ENCODE measurements at regions not wholly inside any gene's neighbourhood (a gene's known extent, or its start where the extent isn't known, plus 50 kb on each side); places are given as distances from the start of the nearest gene placed in this dataset.
A peak's percentile ranks its signal among the peaks of the same experiment; 100 is the strongest.
"Not testable (repeated sequence)": the region's sequence is repeated elsewhere in the genome, so short reads cannot be mapped to it uniquely, and the experiment has no call there.

DNA sequence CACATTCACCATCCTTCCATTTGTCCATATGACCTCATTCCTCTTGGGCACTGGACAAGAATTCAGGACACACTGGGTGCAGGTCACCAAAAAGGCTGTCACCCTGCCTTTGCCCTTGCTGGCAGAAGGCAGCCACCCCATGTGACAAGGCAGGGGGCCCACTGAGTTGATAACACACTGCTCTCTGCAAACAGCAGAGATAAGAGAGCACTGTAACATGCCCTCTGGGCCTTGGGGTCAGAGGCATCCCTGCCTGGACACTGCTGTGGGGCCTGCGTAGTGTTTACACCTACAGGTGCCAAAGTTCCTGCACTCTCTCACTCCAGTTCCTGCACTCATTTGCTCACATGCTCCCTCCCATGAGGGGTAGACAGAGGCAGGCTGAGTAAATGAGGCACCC, 344.7 kb upstream of the TCF4 start:
- no peak for DNase-seq

GRCh38 chr18:55927831-55928230, 339.8 kb upstream of the TCF4 start:
- peak; percentile 31 for DNase-seq

DNA sequence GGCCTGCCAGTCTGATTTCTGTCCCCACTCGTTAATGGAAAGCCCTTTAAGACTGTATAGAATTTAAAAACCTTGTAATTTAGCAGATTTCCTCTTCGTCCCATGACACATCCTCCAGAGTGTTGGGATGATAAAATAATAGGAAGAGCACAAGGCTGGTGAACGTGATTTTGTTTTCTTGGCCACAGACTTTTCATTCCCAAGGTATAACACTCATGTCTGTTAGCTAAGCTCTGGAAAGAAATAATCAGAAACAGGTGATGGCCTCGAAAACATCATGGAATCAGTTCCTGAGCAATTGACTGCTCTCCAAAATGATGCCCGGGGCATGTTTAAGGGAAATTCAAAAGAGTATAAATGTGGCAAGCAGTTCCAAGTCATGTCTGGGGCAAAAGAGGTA, 337.8 kb upstream of the TCF4 start:
- no peak for DNase-seq

DNA sequence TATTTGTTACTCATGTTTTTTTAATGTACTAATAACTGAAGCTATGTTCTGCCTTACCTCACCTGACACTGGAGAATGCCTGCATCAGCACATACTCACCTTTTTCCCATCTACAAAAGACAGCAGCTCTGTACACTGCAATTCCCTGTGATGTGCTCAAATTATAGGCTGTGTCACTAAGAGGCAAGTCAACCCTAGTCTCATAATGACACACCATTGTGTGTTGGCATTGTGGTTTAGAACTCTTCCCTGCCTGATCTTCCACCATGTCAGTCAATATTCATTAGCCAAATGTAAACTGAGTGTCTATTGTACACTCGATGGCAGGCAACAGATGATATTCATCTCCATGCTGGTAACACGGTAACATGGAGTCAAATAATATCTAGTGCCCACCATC, 332.1 kb upstream of the TCF4 start:
- DNase-seq = no peak

DNA sequence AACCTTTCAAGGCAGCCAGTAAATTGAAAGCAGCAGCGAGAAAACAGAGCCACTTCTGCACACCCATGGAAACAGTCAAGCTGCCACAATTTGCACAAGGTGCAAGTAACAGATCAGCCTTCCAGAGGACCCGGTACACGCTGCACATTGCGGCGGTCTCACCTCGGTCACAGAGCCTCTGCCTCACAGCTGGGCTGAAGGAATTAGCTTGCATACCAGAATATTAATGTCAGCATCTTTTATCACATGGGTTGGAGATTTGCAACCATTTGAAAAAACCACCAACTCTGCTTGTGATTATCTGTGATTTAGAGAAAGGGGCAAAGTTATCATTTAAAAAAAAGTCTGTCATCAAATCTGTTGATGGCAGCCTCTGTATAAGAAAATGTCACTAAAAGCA, 330.5 kb upstream of the TCF4 start:
- DNase-seq = no peak

GRCh38 chr18:55912919-55913318, 324.9 kb upstream of the TCF4 start:
- no peak for DNase-seq

- DNase-seq = no peak
Measured at GRCh38 chr18:55912071-55912470, 324.1 kb upstream of the TCF4 start.

GRCh38 chr18:55910296-55910695, 322.3 kb upstream of the TCF4 start:
- DNase-seq = no peak

GRCh38 chr18:55908901-55909366, 320.9 kb upstream of the TCF4 start:
- peak; percentile 56 for DNase-seq

- DNase-seq = peak; percentile 72
Measured at GRCh38 chr18:55907453-55908175, 319.6 kb upstream of the TCF4 start.

DNA sequence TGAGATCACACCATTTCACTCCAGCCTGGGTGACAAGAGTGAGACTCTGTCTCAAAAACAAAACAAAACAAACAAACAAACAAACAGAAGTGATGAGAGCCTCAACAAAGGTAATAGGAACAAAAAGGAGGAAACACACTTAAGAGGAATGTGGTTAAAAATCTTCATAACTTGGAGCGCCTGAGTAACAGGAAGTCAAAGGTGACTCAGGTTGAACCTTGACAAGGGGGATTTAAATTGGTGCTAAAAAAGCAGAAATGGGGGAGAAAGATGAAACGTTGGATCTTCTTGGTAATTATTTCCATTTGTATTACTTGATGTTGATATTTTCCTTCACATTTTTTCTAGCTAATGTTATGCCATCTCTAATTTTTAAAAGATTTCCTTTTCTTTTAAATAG, 318.5 kb upstream of the TCF4 start:
- DNase-seq = no peak

- DNase-seq = no peak
Measured at GRCh38 chr18:55903911-55904310, 315.9 kb upstream of the TCF4 start.

GRCh38 chr18:55900380-55900779, 312.4 kb upstream of the TCF4 start:
- DNase-seq = no peak

GRCh38 chr18:55897091-55897689, 309.2 kb upstream of the TCF4 start:
- DNase-seq = peak; percentile 72

- DNase-seq = no peak
Measured at GRCh38 chr18:55893948-55894347, 306.0 kb upstream of the TCF4 start.

DNA sequence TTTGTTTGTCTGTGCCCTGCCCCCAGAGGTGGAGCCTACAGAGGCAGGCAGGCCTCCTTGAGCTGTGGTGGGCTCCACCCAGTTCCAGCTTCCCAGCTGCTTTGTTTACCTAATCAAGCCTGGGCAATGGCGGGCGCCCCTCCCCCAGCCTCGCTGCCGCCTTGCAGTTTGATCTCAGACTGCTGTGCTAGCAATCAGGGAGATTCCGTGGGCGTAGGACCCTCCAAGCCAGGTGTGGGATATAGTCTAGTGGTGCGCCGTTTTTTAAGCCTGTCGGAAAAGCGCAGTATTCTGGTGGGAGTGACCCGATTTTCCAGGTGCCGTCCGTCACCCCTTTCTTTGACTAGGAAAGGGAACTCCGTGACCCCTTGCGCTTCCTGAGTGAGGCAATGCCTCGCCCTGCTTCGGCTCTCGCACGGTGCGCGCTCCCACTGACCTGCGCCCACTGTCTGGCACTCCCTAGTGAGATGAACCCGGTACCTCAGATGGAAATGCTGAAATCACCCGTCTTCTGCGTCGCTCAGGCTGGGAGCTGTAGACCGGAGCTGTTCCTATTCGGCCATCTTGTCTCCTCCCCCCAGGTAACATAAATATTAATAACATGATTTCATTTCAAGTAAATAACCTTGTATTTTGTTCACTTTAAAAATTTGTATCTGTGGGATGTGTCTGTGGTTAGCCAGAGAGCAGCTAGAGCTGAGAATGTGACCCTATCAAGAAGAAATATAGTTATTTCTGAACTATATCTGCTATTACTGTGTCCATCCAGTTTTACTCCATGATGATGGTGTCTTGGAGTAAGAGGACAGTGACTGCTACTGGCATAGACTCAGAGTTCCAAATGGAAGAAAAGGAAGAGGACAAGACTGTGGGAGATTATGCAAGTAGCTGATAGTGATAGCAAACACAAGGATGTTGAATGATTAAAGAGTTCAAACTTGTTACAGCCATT, 305.1 kb upstream of the TCF4 start:
- not testable (repeated sequence) for DNase-seq

- no peak for DNase-seq
Measured at GRCh38 chr18:55886886-55887285, 298.9 kb upstream of the TCF4 start.

DNA sequence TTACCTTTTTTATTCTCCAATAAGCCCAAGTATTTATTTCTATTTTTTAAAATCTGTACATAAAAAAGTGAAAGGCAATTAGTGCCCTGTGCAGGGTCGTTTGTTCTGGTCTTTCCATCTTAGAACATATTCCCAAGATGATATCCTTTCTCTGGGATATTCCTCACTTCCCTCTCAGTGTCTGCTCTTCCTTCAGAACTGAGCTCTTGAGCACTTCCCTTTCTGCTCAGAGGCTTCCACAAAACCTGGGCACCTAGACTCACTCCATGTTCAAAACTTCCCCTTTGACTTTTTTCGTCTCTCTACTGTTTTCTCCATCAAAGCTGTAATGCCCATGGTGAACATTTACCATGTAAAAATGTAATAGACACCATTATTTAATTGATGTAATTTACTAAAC, 296.5 kb upstream of the TCF4 start:
- no peak for DNase-seq

- DNase-seq = no peak
Measured at GRCh38 chr18:55880617-55881016, 292.6 kb upstream of the TCF4 start.

DNA sequence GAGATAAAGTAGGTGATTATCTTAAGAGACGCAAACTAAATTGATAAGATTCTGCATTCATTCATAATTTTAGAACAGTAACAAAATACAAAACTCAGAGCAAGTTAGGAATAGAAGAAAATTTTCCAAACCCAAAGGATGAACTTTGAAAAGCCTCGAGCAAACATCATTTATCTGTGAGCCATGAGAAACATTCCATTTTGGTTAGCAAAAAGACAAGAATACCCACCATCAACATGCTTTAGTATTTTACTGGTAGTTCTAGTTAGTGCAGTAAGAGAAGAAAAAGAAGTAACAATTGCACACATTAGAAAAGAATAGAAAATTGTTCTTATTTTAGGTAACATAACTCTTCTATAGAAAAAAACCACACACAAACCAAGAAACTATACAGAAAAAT, 291.3 kb upstream of the TCF4 start:
- DNase-seq = no peak

DNA sequence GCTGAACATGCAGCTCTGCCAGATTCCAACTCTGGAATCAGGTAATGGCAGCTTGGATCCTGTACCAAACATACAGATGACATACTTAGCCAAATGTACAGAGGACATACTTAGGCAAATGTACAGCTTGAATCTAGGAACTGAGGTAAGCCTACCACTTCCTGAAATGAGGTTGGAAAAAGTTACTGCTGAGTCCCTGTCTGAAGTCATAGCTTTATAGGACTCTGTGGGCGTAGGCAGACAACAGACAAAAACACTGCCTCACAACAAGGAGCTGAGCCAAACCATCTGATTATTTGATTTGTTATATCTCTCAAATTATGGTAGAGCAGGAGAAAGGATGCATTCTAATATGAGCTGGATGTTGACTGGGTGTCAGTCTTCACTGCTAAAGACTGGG, 290.2 kb upstream of the TCF4 start:
- no peak for DNase-seq

- no peak for DNase-seq
Measured at GRCh38 chr18:55877321-55877720, 289.3 kb upstream of the TCF4 start.

DNA sequence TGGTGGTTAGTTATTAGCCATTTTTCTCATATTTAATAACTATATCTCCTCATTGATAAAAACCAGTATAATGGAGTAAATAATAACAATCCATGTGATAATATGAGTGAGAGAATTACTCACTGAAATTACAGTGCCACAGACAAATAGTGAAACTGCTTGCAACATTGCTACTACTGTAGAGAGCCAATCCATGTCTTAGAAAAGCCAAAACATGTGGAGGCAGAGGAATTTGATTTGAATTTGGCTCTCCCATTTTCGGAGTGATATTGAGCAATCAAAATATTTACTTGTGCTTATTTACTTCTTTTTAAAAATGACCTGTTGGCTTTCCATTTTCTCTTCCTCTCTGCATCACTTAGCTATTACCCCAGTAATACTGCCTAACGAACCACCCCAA, 288.3 kb upstream of the TCF4 start:
- DNase-seq = no peak
